ENCODE measurements at regions not wholly inside any gene's neighbourhood (a gene's known extent, or its start where the extent isn't known, plus 50 kb on each side); places are given as distances from the start of the nearest gene placed in this dataset.
"Not testable (repeated sequence)": the region's sequence is repeated elsewhere in the genome, so short reads cannot be mapped to it uniquely, and the experiment has no call there.

- peak; percentile 3 for DNase-seq
Observed at GRCh38 chrX:65451663-65452062, 82.9 kb downstream of the LAS1L start.

DNA sequence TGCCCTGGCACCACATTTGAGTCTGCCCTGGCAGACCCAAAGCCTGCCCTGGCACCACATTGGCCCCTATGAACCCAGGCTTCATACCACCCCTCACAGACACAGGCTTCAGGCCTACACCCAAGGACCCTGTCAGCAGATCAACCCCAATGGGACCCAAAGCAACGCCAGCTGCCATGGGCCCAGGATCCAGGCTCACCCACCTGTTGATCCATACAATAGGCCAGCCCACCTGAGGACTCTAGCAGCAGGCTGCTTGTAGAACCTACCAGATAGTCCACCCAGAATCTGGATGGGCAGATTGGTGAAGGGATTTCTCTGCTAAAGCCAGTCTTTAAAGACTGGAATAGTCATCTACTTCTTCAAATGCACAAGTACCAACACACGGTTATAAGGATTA lies 114.4 kb downstream of the LAS1L start:
- DNase-seq: no peak

DNA sequence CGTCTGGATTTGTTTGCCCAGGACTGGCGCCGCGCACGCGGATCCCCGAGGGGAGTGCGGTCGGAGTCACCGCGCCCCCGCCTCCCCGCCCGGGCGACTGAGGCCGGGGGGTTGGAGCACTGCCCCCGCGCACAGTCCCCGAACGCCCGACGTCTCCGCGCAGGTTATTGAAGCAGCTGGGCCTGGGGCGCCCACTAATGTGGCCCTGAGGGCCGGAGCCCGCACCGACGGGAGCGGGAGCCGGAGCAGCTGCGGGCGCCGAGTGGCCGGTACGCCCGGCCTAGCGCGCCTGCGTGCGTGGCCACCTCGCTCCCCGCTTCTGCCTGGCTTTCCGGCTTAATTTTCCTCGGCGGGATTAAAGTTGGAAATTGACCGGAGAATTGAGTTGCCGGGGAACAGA lies 126.9 kb downstream of the LAS1L start:
- not testable (repeated sequence) for DNase-seq

- no peak for DNase-seq
Observed at GRCh38 chrX:65407157-65407626, 127.4 kb downstream of the LAS1L start.

DNA sequence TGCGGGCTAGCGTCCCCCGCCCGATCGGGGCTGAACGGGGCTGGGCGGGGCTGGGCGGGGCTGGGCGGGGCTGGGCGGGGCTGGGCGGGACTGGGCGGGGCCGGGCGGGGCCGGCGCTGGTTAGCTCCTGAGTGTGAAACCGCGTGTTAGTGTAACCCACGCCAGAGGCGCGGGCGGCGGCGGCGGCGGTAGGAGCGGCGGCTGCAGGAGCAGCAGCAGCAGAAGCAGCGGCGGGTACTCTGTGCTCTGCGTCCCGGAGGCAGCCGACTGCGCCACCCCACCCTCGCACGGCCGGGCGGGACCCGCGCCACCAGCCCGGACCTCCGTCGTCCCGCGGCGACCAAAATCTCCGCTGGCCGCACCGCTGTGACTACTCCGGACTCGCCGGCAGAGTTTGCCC lies 128.1 kb downstream of the LAS1L start:
- no peak for DNase-seq

DNA sequence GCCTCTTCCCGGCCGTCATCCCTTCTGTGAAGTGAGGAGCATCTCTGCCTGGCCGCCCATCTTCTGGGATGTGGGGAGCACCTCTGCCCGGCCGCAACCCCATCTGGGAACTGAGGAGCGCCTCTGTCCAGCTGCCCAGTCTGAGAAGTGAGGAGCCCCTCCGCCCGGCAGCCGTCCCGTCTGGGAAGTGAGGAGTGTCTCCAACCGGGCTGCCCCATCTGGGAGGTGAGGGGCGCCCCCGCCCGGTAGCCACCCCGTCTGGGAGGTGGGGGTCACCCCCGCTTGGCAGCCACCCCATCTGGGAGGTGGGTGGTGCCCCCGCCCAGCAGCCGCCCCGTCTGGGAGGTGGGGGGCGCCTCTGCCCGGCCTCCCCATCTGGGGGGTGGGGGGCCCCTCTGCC lies 142.3 kb downstream of the LAS1L start:
- no peak for DNase-seq

GRCh38 chrX:65389120-65389519 lies 145.5 kb downstream of the LAS1L start:
- not testable (repeated sequence) for DNase-seq
